ENCODE measurements at regions not wholly inside any gene's neighbourhood (a gene's known extent, or its start where the extent isn't known, plus 50 kb on each side); places are given as distances from the start of the nearest gene placed in this dataset.

DNA sequence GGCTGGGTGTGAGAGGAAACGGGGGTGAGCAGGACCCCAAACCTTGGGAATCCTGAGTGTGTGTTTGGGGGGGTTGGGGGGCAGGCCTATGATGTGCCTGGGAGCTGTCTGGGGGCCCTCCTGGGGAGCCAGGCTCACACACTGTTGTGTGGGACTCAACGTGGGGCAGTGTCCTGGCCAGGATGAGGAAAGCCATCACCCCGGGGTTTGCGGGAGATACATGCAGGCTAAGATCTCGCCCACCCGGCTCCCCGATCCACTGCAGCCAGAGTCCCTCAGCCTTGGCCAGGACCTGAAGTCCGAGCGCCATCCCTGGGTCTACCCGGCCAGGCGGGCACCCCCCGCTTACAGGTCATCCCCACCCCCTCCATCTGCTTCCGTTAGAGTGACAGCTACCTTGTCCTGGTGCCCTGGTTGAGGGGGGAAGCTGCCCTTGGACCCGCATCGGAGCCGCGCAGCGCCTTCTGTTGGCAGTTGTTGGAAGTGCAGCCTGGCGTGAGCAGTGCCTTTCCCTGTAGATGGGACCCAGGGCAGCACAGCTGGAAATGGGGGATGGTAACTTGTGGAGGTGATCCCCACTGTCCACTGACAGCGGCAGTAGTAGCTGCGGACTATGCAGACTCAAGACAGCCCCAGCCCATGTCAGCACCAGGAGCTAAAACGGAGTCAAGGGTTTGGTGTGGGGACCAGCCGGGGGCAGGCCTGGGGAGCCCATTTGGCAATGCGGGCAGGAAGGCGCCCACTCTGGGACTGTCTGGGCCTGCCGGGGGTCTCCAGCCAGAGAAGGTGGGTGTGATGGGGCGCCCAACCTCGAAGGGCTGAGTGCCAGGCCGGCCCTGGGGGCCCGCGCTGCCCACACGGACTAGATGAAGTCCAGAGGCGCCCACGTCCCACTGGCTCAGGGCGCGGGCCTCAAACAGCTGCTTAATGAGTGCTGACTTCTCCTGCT, 885.6 kb upstream of the ZNF722 start:
- Histone ChIP-seq H3K9me3 (ENCODE audit: control insufficient read depth in 5 of 5, low read length in 5 of 5) (peaks cover 0 to 23% (median 10%) of the 10 kb centered on the region in 5 donors), H3K4me1 (ENCODE audit: control insufficient read depth in 5 of 5, insufficient read depth in 5 of 5, low read length in 5 of 5) (no peaks in the 10 kb centered on the region), H3K36me3 (ENCODE audit: control insufficient read depth in 5 of 5, insufficient read depth in 5 of 5, low read length in 5 of 5) (no peaks in the 10 kb centered on the region), H3K27ac (ENCODE audit: low read depth, low read length) (no peak overlapping the region), H3K27me3 (ENCODE audit: control insufficient read depth in 5 of 5, insufficient read depth in 4 of 5, low read length in 5 of 5) (no peaks in the 10 kb centered on the region), H3K9ac (ENCODE audit: low read length in 5 of 5) (no peak overlapping the region), H3K4me3 (ENCODE audit: low read depth in 1 of 5, low read length in 5 of 5) (peak overlapping the region in 2 of 5 donors; percentile 16)

DNA sequence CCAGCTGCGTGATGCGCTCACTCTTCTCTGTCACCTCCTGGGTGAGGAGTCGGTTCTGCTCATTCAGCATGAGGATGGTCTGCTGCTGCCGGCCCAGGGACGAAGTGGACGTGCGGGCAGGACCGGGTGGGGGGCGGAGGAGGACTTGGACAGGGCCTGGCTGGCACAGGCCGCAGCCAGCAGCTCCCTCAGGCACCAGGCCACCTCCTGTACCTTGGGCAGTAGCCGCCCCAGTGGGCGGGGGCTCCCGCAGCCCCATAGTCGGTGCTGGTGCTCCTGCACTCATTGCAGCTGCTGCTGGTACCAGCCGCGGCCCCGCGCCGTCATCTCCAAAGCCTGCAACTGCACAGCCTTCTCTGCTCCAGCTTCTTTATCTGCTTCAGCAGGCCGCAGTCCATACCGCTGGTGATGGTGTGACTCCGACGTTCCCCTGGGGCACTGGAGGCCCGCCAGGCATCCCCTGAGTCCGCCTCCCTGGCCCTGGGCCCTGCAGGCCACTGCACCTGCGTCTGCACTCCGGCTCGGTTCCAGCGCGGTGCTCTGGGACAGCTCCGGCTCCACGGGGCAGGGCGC, 884.9 kb upstream of the ZNF722 start:
- Histone ChIP-seq H3K4me1 (ENCODE audit: control insufficient read depth in 5 of 5, insufficient read depth in 5 of 5, low read length in 5 of 5) (no peaks in the 10 kb centered on the region), H3K9ac (ENCODE audit: low read length in 5 of 5) (no peak overlapping the region), H3K27ac (ENCODE audit: low read depth, low read length) (no peak overlapping the region), H3K9me3 (ENCODE audit: control insufficient read depth in 5 of 5, low read length in 5 of 5) (peaks cover 0 to 27% (median 10%) of the 10 kb centered on the region in 5 donors), H3K27me3 (ENCODE audit: control insufficient read depth in 5 of 5, insufficient read depth in 4 of 5, low read length in 5 of 5) (no peaks in the 10 kb centered on the region), H3K4me3 (ENCODE audit: low read depth in 1 of 5, low read length in 5 of 5) (no peak overlapping the region), H3K36me3 (ENCODE audit: control insufficient read depth in 5 of 5, insufficient read depth in 5 of 5, low read length in 5 of 5) (no peaks in the 10 kb centered on the region)

DNA sequence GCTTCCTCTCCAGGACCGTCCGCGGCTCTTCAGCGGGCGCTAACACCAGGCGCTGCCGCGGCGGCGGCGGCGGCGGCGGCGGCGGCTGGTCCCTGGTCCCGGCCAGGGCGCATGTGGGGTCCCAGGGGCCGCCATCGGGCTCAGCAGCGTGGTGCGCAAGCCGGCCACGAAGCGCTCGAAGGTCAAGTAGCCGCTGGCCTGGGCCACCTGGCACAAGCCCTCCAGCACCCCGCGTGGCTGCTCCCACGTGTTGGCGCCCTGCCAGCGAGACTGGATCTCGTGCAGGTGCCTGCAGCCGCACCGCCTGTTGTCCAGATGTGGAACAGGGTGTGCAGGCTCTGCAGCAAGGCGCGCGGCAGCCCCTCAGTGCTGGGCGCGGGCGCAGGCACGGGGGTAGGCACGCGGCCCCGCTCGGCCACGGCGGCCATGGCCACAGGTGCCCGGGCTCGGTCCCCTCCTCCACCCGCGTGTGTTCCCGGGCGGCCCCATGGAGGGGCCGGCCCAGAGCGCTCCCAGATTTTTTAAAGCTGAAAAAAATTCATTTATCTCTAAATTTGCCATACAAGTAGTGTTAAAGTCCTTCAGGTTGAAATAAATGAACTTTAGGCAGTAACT, 884.2 kb upstream of the ZNF722 start:
- Histone ChIP-seq H3K4me3 (ENCODE audit: low read depth in 1 of 5, low read length in 5 of 5) (no peak overlapping the region), H3K9me3 (ENCODE audit: control insufficient read depth in 5 of 5, low read length in 5 of 5) (peaks cover 0 to 27% (median 10%) of the 10 kb centered on the region in 5 donors), H3K27ac (ENCODE audit: low read depth, low read length) (no peak overlapping the region), H3K36me3 (ENCODE audit: control insufficient read depth in 5 of 5, insufficient read depth in 5 of 5, low read length in 5 of 5) (no peaks in the 10 kb centered on the region), H3K4me1 (ENCODE audit: control insufficient read depth in 5 of 5, insufficient read depth in 5 of 5, low read length in 5 of 5) (no peaks in the 10 kb centered on the region), H3K27me3 (ENCODE audit: control insufficient read depth in 5 of 5, insufficient read depth in 4 of 5, low read length in 5 of 5) (no peaks in the 10 kb centered on the region), H3K9ac (ENCODE audit: low read length in 5 of 5) (no peak overlapping the region)
